Stimulated activated CD8-positive, alpha-beta memory T cell treated with anti-CD3 and anti-CD28 coated beads, Interleukin-15, amount 100 ng/mL, for 1 hour (primary cell): ENCODE measurements at regions not wholly inside any gene's neighbourhood (a gene's known extent, or its start where the extent isn't known, plus 50 kb on each side); places are given as distances from the start of the nearest gene placed in this dataset.

Experiments used
- DNase-seq: peaks from one replicate; pipeline ENCODE4 v3.0.0-alpha.2; 2020; ENCODE audit warnings: low read depth

DNA sequence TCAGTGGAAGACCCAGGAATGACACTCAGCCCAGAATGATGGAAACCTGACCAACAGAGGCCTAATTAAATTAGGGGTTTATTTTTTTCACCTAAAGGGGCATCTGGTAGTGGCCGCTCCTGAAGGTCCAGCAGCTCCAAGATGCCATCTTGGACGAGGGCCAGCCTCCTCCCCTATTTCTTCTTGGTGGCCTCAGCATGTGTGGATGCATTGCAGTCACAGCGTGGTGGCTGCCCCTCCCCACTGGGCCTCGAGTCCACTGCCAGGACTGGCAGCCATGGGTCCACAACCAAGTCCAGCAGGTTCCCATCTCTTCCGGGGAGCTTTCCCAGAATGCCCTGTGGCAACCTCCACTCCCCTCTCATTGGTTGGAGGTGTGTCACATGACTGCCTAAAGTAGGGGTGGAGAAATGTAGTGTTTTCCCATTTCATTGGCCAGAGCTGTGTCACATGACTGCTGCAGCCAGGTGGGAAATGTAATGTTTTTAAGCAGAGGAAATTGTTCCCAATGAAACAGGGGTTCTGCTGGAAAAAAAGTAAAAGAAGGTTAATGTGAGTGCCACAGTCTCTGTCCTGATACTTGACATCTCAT is 628.2 kb downstream of the PTPRU start:
- no peak for DNase-seq

DNA sequence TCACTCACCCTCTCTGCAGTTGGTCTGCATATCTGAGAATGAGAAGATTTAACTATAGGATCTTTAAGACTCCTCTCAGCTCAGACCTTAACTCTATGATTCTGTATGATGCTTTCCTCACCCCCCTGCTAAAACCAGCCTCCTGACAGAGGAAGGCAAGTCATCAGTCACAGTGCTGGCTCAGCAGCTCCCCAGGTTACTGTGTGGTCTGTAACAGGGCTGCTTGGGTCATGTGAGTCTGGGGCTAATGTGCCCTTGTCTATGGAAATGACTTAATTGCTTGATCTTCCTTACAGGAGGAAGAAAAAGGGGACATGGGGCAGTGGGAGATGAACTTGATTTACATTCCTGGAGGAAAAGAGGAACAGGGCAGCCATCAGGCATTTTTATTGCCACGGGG is 625.6 kb downstream of the PTPRU start:
- DNase-seq = no peak

DNA sequence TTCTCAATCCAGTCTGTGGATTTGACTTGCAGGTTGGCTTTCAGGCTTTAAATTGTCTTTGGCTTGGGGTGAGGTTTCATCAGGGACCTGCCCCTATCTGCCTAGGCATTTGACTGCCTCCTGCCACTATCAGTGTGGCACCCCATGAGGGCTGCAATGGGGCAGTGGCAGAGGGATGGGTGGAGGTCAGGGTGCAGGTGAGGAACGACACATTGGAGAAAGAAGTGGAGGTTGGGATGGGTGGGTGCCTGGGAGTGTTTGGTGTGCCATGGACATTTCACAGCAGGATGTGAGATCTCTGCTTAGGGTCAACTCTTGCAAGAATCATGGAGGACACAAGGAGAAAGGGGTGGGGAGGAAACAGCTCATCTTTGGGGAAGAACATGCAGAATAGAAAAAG is 625.1 kb downstream of the PTPRU start:
- no peak for DNase-seq

DNA sequence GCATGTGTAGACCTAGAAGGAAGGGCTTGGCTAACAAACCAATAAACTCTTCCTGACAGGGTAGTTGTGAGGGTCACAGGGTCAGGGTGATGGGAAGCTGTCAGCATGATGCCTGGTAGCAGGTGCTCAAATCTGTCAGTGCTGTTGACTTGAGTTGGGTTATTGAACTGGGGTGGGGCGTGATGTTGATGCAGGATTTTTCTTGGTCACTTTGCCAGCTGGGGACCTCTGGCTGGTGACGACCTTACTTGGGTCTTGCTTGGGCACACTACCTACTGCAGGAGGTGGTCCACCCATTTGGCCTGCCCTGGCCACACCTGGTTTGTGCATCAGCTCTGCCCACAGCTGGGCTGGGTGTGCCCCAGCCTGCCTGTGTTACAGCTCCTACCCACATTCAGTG is 624.4 kb downstream of the PTPRU start:
- no peak for DNase-seq

DNA sequence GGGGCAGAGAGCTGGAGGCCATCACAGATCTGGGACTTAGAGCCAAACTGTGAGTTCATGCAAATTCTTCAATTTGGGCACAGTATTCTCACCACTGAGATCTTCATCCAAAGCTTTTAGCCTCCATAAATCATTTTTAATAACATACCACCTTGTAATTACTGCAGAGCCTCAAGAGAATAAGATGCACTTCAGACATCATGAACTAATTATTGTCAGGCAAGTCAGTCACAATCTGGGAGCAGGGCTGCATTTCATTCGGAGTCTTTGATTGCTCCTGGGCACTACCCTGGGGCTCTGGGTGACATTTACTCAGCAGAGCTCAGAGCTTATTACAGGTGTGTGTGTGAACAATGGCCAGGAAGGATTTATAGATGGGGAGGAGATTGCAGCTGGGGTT is 623.7 kb downstream of the PTPRU start:
- DNase-seq = no peak

DNA sequence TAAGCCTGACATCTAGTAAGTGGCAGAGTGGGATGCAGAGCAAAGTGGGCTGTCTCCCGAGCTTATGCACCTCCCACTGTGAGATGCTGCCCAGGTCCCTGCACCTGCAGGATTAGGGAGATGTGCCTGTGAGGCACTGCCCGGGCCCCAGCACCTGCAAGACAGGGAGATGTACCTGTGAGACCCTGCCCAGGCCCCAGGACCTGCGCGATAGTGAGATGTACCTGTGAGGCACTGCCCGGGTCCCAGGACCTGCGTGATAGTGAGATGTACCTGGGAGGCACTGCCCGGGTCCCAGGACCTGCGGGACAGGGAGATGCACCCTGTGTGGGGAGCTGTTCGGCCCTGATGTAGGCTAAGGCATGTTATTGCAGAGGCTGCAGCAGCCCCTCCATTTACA is 622.8 kb downstream of the PTPRU start:
- DNase-seq = no peak

DNA sequence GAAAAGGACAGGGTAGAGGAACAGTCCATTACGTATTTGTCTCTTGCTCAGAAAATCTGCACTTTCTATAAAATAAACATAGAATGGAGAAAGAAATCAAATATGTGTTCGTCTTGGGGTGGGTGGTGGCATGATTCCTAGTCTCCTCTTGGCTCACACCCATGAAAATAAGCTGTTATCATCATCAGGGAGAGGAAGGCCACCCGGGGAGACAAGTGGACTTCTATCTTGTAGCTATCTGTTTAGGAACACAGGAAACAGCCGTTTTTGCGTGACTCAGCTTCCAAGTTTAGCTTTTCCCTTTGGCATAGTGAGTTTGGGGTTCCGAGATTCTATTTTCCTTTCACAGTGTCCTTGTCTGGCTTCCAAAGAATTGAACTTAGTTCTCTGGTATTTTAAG is 622.3 kb downstream of the PTPRU start:
- DNase-seq = no peak

DNA sequence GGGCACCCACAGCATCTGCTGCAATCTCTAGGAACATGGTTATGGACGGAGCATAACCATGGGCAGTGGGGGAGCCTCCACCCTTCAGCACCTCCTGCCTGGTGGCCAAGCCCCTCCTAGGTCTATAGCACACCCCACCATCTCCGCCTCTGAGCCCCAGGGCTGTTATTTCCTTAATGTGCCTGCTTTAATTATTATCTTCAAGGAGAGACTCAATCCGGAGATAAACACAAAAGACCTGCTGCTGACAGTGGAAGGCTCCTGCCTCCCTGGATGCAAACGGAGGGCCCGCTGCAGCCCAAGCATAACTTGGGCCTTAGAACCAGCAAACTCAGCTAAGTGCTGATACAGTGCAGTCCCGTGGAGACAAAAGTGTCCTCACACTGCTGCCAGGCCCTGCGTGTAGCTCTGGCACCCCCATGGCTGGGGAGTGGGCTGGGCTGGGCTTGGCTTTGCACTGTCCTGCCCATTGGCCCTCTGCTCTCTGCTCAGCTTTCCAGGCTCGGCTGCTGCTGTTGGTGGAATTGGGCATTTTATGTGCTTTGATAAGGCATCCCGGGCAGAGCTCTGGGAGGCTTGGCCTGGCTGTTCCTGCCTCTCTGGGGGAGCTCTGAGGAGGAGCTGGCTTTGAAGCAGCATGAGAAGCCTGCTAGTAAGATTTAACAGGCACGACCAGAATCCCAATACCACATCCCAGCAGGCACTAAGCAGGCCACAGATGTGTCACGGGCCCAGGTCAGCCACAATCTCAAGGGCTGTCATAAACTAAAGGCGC is 620.2 kb downstream of the PTPRU start:
- DNase-seq = no peak

DNA sequence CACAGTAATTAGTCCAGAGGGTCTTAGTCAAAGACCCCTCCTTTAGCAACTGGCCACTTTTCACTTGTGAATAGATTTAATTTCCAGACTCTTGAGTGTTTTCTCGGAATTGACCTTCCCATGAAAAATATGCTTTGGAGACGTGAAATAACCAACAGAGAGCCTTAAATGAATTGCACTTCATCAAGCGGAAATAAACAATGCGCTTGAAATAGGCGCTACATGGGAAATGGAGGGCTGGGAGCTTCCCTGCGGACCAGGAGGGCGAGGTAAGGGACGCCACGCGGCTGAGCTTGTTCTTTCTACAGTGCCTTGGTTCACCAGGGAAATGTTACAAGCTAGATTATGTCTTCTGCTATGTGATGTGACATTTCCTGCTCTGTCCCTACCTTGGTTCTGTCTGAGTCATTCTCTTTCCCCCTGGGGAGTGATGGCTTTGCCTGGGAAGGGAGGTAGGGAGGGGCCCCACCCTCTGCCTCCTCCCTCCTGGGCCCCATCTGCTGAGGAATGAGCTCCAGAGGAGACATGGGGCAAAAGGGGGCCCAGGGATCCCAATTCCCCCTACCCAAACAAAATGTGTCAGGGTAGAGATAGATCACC is 619.3 kb downstream of the PTPRU start:
- no peak for DNase-seq

DNA sequence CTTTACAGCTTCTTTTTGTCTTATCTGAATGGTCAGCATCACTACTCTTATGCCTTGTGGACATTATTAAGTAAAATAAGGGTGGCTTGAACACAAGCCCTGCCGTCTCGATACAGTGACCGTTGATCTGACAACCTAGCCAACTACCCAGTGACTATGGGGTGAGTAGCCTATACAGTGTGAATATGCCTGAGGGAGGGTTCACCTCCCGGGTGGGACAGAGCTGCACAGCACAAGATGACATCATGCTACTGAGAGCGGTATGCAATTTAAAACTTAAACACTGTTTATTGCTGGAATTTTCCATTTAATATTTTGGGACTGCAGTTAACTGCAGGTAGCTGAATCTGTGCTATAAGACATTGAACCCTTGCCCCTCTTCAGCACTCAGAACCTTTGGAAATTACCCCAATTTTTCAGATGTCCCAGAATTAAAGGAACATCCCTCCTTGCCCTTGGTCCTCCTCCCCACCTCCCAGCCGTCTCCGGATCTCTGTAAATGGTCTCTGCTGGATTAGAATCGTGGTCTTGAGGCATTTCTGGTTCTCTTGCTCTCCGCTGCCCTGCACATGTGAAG is 618.5 kb downstream of the PTPRU start:
- DNase-seq = no peak

DNA sequence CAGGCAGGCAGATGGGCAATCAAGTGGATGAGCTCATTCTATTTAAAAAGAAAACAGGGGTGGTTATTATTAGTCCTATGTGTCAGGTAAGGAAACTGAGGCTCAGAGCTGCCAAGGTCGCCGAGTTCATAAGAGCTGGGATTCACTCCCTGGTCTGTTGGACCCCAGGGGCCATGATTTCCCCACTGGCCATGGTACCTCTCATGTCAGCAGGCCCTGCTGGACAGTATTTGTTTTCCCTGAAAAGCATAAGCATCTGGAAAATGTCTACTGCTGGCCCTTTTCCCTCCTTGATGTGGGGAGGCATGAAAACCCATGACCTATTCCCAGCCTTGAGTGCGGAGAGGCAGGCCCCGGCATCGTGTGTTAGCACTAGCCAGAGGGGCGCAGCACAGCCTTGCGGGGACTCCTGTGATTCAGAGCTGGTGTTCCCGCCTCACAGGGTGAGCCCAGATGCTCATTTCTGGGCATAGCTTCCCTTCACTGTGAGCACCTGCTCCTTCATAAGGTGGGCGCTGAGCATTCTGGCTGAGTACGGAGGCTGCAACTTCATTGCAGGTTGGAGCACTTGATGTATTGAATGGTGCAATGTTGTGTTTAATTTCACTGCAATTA is 617.5 kb downstream of the PTPRU start:
- no peak for DNase-seq

DNA sequence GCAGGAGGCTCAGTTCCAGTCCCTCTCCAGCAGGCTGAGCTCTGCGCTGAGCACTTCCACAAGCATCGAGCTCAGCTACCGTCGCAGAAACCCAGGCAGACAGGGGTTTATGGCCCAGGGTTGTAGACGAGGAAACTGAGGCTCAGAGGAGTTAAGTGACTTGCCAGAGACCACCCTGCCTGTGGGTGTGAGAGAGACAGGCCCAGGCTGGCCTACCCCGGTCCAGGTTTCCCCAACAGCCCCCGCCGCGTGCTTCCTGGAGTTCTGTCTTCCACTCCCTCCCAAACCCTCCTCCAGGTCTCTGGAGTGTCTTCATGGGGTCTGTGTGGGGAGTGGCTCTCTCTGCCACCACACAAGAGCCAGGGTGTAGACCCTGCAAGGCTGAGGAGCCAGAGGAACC is 615.9 kb downstream of the PTPRU start:
- no peak for DNase-seq

DNA sequence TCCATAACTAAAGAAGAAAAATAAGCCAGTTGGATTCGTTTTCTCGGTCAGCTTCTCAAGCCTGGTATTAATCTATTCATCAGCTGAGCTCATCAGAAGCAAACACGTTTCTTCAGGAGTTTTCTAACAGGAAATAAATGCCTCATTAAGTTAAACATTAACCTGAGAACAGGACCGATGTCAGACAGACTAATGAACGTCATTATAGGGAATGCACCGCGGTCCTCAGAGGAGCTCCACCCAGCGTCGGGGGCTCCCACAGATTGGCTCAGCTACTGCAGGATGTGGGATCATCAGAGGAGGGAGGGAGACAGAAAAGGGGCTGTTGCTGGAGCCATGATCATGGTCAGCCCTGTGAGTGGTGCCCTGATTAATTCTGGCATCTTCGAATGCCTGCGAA is 615.4 kb downstream of the PTPRU start:
- DNase-seq = no peak

DNA sequence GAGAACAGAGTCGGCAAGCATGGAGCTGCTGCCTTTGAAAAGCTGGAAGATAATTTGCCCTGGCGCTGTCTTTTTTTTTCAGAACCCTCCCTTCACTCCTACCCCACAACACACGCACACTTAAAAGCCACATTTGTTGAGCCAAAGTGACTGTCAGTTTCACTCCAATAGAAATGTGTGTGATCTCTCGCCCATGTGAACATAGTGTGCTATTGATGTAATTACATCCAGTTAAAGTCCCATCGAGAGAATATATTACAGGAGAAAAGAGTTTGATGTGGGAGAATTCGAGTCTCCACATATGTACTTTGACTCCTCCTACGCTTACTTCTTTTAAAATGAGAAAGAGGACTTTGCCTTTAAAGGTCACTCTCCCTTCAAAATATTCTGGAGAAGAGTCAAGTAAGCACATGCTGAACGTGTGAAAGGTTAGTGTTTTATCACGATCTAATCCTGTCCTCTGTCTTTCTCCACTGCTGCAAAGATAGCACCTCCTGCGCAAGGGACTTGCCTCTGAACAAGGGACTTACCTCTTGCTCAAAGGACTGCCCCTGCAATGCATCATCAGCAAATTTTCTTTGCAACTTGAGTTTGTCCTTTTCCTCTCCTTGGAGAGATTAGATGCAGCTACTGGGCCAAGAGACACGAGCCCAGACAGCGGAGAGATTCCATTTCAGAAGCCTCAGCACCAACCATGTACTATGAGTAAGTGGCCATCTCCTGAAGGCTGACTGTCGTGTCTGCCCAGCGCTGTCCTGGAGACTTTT is 613.9 kb downstream of the PTPRU start:
- no peak for DNase-seq

DNA sequence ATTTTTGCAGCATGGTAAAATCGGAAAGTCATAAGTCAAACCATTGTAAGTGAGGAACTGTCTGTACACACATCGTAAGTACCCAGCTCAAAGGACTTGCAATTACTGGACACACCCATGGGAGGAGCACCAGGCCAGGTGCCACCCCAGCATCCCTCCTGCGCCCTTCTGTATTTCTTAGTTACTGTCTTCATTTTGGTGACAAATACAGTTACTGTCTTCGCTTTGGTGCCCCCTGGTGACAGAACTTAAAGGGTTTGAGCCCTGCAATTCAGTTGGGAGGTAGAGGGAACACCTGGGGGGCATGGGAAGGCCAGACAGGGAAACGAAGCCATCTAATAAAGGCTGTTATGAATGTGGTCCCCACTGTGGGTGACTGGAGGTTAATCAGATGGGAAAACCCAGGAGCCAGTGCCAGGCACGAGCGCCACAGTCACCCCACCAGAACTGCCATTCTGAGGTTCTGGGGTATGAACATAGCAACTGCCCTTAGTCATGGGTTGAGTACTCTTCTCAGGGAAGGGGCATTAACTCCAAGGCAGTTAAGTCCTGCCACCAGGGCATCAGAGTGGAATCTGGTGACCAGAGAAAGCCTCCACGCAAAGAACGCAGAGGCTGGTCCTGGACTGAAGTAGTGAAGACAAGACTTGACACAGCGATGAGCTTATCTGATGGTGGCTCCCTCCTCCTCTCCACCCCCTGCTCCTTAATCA is 612.9 kb downstream of the PTPRU start:
- peak; percentile 4 for DNase-seq

DNA sequence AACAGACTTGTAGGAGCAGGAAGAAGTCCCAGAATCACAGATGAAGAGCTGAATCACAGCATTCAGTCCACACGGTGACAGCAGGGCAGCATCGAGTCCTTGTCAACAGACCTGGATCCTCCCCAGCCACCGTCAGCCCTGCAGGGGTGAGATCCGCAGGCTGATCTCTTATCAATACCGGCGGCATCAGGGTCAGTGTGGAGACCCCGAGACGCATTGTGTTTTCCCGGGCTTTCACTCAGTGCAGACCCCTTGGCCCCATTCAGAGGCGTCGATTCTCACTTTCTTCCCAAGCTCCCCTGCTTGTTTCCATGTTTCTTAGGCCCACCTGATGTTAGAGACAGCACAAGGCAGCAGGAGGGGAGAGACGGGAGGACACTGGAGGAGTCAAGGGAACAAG is 609.6 kb downstream of the PTPRU start:
- no peak for DNase-seq

DNA sequence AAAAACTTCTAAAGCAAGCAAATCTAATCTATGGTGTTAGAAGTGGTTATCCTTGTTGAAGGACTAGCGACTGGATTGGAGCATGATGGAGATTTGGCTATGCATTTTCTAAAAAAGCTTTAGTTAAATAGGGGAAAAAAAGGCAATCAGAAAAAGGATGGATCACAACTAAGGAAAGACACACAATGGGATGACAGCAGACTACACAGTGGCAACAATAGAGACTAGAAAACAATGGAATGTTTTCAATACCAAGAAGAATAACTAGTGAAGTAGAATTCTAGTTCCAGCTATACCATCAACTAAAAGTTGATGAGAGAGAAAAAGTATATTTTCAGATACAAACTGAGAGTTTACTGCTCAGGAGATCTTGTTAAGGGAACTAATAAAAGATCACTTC is 605.8 kb downstream of the PTPRU start:
- no peak for DNase-seq

DNA sequence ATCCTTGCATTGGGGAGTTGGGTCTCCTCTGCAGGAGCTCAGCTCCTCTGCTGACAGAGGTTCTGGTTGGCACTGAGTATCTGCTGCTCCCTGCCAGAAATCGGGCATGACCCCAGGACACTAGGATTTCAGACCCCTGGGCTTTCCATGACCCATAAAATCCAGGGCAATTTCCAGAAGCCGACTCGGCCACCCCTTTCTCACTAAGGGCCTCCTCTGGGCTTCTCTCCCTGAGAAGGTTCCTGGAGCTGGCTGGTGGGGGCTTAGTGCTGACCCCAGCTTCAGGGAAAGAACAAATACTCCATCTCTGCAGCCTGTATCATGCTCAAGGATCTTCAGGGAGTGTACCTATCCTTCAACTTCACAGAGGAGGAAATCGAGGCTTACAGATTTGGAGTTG is 603.4 kb downstream of the PTPRU start:
- no peak for DNase-seq

DNA sequence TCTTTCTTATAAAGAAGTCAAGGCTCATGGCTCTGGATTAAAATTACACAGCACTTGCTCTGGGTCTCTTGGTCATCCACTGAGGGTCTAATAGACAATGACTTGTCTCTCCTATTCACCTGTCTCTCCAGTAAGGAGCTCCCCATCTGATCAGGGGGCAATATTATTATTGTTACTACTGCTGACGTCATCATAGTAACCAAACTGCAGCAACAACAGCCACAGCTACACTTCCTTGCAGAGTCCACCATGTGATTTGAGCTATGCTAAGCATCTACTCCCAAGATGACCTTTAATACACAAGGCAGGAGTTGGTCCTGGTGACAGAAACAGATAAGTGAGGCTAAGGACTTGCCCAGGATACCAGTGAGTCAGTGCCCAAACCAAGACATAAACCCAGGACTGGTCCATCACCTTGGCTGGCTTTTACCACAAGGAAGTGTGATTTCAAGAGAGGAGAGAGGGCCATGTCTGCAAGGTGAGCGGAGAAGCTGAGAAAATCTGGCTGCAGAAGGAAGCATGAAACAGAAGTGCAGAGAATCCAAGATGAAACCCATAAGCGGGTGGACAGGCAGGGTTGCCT is 602.5 kb downstream of the PTPRU start:
- DNase-seq = no peak

DNA sequence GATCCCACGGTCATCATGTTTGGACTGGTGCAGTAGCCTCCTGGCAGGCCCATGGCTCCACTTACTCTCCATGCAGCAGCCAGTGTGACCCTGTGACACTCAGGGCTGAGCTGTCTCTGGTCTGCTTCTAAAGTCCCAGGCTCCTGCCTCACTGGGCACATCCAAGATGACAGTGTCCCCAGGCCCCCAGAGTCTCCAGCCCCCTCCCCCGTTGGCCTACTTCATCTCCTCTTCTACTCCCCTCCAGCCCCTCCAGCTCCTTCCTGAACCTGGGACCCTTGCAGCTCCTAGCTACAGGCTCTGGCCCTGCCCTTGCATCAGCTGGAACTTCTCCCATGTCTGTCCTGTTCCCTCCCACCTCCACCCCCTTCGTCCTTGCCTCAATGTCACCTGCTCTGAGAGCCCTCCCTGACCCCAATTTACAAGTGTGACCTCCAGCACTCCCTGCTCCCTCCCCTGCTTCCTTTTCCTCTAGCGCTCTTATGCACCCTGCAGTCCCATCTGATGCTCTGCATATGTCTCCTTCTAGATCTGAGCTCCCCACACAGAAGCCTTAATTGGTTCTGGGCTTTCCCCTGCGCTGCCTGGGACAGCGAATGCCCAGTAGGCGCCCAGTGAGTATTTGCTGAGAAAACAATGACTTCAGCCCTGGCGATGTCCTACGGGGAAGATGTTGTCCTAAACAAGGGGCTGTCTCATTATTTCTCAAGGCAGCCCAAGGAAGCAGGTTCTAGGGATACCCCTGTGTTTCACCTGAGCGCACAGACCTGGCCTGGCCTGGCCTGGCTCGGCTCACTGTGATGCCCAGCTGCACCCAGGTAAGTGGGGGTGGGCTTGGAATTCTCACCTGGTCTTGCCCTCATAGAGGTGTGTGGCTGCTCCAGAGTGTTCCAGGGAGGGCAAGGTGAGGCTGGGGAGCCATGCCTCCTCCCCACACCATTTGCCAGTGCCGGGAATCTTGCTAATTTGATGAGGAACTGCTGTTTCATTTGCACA is 600.6 kb downstream of the PTPRU start:
- DNase-seq = no peak
